ENCODE measurements at regions not wholly inside any gene's neighbourhood (a gene's known extent, or its start where the extent isn't known, plus 50 kb on each side); places are given as distances from the start of the nearest gene placed in this dataset.

DNA sequence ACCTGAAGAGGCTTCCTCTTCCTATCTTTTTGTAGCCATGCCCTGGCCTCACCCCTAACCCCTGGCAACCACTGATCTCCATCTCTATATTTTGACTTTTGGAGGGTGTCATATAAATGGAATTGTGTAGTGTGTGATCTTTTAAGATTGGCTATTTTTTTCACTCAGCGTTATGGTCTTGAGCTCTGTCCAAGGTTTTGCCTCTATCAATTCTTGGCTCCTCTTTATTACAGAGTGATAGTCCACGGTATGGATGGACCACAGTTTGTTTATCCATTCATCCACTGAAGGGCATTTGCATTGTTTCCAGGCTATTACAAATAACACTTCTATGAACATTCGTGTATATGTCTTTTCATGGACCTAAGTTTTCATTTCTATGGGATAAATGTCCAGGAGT lies 209.8 kb upstream of the IER5L start:
- TF ChIP-seq EZH2phosphoT487 (IDR thresholded peaks at IDR 0.05; ENCODE audit: insufficient read depth, low read depth) (no peak), EZH2 (IDR thresholded peaks at IDR 0.05; ENCODE audit: insufficient read depth, poor library complexity, severe bottlenecking) (no peak)

All from GM23248 (cell line).